B cell (primary cell): ENCODE measurements at regions not wholly inside any gene's neighbourhood (a gene's known extent, or its start where the extent isn't known, plus 50 kb on each side); places are given as distances from the start of the nearest gene placed in this dataset.

Source experiments
- EZH2 ChIP-seq: IDR thresholded peaks from 2 replicates; pipeline ENCODE4 v1.6.1; 2012; ENCODE audit warnings: borderline replicate concordance, low read depth, mild to moderate bottlenecking, moderate library complexity, low read length; ENCODE audit not compliant: insufficient read depth, poor library complexity, severe bottlenecking
- TF ChIP-seq, protein P1 (sequence below): fragments of 200-600 bp; IDR thresholded peaks from one replicate; pipeline ENCODE4 v1.8.0; 2022; ENCODE audit warnings: antibody characterized with exemption, mild to moderate bottlenecking

DNA sequence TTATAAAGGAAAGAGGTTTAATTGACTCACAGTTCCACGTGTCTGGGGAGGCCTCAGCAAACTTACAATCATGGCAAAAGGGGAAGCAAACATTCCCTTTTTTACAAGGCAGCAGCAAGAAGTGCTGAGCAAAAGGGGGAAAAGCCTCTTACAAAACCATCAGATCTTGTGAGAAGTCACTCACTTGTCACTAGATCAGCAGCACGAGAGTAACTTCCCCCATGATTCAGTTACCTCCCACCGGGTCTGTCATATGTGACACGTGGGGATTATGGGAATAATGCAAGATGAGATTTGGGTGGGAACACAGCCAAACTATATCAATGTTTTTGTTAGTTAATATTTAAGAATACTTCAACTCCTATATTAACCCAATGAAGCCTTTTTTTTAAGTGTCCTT lies 275.2 kb upstream of the CDH9 start:
- TF ChIP-seq, protein P1, sequence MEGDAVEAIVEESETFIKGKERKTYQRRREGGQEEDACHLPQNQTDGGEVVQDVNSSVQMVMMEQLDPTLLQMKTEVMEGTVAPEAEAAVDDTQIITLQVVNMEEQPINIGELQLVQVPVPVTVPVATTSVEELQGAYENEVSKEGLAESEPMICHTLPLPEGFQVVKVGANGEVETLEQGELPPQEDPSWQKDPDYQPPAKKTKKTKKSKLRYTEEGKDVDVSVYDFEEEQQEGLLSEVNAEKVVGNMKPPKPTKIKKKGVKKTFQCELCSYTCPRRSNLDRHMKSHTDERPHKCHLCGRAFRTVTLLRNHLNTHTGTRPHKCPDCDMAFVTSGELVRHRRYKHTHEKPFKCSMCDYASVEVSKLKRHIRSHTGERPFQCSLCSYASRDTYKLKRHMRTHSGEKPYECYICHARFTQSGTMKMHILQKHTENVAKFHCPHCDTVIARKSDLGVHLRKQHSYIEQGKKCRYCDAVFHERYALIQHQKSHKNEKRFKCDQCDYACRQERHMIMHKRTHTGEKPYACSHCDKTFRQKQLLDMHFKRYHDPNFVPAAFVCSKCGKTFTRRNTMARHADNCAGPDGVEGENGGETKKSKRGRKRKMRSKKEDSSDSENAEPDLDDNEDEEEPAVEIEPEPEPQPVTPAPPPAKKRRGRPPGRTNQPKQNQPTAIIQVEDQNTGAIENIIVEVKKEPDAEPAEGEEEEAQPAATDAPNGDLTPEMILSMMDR: no peak
- no peak for TF ChIP-seq EZH2
